Ecto neural progenitor cell (in vitro differentiated cells): ENCODE measurements at regions not wholly inside any gene's neighbourhood (a gene's known extent, or its start where the extent isn't known, plus 50 kb on each side); places are given as distances from the start of the nearest gene placed in this dataset.
"Not testable (repeated sequence)": the region's sequence is repeated elsewhere in the genome, so short reads cannot be mapped to it uniquely, and the experiment has no call there.

Source experiments
- DNase-seq: peaks from one replicate; pipeline ENCODE4 v3.0.0-alpha.2; 2018; ENCODE audit warnings: low spot score

DNA sequence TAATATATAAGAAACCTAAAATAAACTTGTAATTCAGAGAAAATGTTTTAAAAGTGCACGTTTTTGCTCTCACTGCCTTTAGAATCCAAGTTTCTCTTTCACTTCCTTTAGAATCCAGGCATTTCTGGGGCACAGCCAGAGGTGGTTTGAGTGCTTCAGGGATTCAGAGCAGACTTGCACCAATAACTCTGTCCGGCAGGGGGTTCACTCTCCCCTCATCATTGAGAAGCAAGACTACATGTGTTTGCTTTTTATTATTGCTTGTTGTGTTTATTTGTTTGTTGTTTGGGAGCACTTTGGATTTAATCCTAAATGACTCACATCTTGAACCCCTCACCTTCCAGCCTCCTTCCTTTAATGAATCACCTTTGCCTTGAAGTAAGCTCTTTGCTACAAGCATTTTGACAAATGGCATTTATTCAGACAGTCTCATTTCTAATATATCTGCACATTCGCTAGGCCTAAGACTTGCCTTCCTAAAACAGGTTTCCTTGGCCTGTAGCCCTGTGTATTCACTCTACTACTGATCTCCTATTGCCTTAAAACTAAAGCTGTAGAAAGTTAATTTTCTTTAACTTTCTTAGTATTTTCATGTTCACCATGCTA lies 233.5 kb upstream of the ATP5MC3 start:
- DNase-seq = peak; percentile 63

DNA sequence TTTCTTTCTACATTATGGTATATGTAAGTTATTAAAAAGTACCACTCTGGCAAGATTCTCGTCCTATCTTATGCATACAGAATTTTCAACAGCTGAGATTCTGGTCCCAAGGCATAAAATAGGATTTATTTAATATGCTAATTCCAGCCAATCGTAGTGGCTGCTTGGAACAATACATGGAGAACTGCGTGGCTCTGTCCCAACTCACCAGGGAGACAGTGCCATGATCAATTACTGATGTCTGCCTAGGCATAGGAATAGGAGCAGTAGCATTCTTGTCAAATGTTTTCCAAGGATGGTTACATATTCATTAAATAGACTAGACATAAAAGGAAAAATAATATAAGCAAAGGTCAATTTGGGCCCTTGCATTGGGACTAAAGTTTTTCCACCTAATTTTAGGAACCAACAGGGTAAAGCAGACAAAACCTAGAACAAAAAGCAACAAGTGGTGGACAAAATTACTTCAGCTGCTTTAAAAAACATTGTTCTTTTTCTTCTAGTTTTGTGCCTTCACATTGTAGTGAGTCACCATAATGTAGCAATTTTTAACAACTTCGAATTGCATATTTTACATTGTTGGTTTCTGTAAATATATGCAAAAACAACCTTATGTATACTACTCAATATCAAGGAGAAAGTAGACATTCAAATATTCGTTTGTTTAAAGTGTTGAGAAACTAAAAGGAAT lies 232.8 kb upstream of the ATP5MC3 start:
- no peak for DNase-seq

DNA sequence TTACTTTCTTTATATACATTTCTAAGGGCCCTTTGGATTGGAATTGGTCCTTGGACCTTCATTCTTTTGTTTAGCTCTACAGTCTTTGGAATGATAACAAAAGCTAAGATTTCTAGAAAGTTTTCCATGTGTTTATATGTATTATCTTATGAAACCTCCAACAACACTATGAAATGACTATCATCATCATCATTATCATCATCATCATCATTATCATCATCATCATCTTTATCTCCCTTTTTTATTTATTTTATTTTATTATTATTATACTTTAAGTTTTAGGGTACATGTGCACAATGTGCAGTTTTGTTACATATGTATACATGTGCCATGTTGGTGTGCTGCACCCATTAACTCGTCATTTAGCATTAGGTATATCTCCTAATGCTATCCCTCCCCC lies 229.4 kb upstream of the ATP5MC3 start:
- DNase-seq = not testable (repeated sequence)

- no peak for DNase-seq
Observed at GRCh38 chr2:175404839-175405238, 223.3 kb upstream of the ATP5MC3 start.

GRCh38 chr2:175403599-175404221 lies 222.2 kb upstream of the ATP5MC3 start:
- DNase-seq = no peak

- no peak for DNase-seq
Observed at GRCh38 chr2:175402571-175402970, 221.1 kb upstream of the ATP5MC3 start.

- DNase-seq = no peak
Observed at GRCh38 chr2:175401956-175402469, 220.5 kb upstream of the ATP5MC3 start.

- DNase-seq = no peak
Observed at GRCh38 chr2:175400975-175401374, 219.5 kb upstream of the ATP5MC3 start.

DNA sequence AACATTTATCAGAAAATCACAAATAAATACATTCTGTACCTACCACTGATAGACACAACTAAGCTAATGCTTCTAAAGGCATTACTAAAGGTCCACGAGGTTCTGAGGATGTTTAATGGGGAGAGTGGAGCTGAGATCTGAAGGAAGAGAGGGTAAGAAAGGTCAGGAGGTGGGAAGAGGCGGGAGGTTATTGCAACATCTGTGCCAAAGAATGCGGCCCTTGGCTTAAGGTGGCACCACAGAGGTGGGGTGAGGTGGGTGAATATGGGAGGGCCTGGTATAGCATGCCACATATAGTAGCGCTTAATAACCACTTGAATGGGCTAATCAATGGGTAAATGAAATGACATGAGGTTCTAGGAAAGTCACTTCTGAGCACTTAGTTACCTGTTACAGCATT lies 217.8 kb upstream of the ATP5MC3 start:
- DNase-seq = no peak

DNA sequence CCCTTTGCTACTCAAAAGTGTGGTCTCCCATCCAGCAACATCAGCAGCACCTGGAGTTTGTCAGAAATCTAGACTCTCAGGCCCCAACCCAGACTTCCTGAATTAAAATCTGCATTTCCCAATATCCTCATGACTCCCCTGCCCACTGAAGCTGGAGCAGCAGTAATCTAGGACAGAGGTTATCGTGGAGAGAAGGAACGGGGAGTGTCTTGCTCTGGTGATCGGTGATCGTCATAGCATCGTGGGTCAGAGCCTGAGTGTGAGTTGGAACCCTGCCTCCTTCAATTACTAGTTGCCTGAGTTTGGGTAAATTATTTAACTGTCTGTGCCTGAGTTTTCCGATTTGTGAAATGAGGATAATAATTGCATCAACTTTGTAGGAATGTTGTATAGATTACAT lies 217.3 kb upstream of the ATP5MC3 start:
- no peak for DNase-seq

DNA sequence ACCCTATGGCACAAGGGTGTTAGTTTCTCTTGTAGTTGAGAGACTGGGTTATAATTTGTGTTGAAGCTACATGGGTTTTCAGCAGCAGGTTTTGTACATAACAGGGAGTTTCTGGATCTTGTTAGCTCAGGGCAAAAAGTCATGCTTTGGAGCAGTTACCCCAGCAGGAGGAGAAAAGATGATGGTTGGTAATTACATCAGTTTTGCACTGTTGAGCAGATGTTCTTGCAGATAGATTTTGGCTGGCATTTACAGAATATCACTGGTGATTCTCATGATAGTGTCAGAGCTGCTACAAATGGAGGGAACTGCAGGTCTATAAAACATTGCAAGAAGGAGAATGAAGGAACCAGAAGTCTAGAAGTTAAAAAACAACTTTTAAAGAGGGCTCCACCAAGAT lies 215.2 kb upstream of the ATP5MC3 start:
- DNase-seq = no peak

DNA sequence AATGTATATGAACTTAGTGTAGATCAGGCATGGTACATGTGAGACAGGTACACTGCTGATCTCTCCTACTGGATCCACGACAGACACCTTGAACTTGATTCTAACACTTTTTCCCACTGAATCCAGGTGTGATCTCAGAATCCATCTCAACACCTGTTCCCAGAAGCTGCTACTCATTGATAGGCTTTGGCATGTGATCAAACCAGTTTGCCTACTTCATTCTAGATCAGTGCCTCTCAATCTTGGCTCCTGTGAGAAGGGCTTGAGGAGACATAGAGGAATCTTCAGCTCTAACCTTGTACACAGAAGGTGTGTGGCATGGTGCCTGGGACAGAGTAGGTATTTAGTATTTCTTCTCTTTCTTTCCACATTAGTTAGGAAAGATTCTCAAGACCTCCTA lies 212.3 kb upstream of the ATP5MC3 start:
- DNase-seq = no peak

DNA sequence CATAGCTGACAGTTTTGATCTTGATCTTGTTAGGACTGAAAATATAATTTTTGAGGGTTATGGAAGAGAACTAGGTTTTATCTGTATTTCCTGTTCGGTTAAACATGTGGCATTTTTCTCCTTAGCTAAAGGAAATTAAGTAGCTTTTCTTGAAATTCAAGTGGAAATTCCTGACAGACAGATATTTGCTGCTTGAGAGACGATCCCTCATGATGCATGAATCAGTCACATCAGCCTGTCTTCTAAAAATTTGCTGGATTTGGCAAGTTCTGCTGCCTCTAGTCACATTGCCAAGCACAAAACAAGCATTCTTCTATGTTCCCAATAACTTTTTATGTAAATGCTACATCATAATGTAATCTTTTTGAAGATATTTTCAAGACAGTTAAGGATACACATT lies 201.8 kb upstream of the ATP5MC3 start:
- no peak for DNase-seq

GRCh38 chr2:175373729-175374128 lies 192.2 kb upstream of the ATP5MC3 start:
- no peak for DNase-seq

- no peak for DNase-seq
Observed at GRCh38 chr2:175372704-175373701, 191.5 kb upstream of the ATP5MC3 start.

- DNase-seq = no peak
Observed at GRCh38 chr2:175371378-175371777, 189.9 kb upstream of the ATP5MC3 start.

GRCh38 chr2:175366815-175367214 lies 185.3 kb upstream of the ATP5MC3 start:
- no peak for DNase-seq

DNA sequence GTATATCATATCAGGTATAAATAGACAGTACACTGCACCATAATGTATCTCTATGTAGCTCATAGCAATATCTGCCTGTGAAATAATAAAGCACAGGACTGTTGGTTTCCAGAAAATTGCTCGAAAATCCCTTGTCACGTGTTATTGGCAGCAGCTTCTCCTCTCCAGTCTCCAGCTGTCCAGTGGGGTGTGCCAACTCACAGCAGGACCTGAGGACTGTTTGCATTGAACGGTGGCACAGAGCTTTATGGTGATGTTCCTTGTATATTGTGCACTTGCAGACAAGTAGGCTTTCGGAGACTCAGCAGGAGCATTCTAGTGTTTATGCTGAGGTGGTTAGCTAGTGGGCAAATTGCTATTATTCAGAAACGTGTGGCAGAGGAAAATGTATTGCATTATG lies 182.2 kb upstream of the ATP5MC3 start:
- DNase-seq = no peak

GRCh38 chr2:175362331-175362730 lies 180.8 kb upstream of the ATP5MC3 start:
- no peak for DNase-seq

GRCh38 chr2:175359710-175360109 lies 178.2 kb upstream of the ATP5MC3 start:
- no peak for DNase-seq

- DNase-seq = no peak
Observed at GRCh38 chr2:175356901-175357300, 175.4 kb upstream of the ATP5MC3 start.

DNA sequence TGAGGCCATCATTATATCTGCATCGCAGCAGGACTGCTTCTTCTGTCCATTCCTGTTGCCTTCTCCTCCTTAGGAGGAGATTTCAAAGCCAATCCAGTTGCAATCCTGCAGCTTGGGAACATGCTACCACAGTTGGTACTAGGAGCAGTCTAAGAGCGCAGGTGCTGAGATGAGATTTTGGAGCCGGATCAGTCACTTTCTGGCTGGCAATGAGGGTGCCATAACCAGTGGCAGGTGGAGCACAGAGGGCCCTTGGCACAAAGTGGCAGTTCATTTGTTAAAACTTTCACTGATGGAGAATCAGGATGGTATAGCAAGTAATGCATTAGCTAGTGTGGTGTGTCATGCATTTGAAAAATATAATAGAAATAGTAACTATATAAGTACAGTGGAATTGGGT lies 173.7 kb upstream of the ATP5MC3 start:
- DNase-seq = no peak
